Liver (tissue), 3 donors: ENCODE measurements at regions not wholly inside any gene's neighbourhood (a gene's known extent, or its start where the extent isn't known, plus 50 kb on each side); places are given as distances from the start of the nearest gene placed in this dataset.

Experiments
- EGR1 ChIP-seq, 2 donors: IDR thresholded peaks; 2 replicates each; pipeline ENCODE4 v1.6.1; 2016 to 2018; ENCODE audit warnings: antibody characterized with exemption in 2 of 2, low read depth in 2 of 2
- FOXA1 ChIP-seq: IDR thresholded peaks from 2 replicates; pipeline ENCODE4 v1.6.1; 2016; ENCODE audit warnings: antibody characterized with exemption
- JUND ChIP-seq, 2 donors: IDR thresholded peaks; 2 replicates each; pipeline ENCODE4 v1.6.1; 2016; ENCODE audit warnings: antibody characterized with exemption in 2 of 2
- RAD21 ChIP-seq, 2 donors: IDR thresholded peaks; 2 replicates each; pipeline ENCODE4 v1.6.1; 2016; ENCODE audit warnings: antibody characterized with exemption in 2 of 2, mild to moderate bottlenecking in 2 of 2
- RXRA ChIP-seq, 2 donors: IDR thresholded peaks; 2 replicates each; pipeline ENCODE4 v1.6.1; 2017 to 2018; ENCODE audit warnings: antibody characterized with exemption in 2 of 2, mild to moderate bottlenecking in 1 of 2
- SP1 ChIP-seq: IDR thresholded peaks from 2 replicates; pipeline ENCODE4 v1.6.1; 2018; ENCODE audit warnings: antibody characterized with exemption, mild to moderate bottlenecking
- TAF1 ChIP-seq: conservative IDR thresholded peaks from 2 replicates; pipeline ENCODE4 v1.6.1; 2016; ENCODE audit warnings: antibody characterized with exemption, mild to moderate bottlenecking
- YY1 ChIP-seq: IDR thresholded peaks from 2 replicates; pipeline ENCODE4 v1.6.1; 2016; ENCODE audit warnings: antibody characterized with exemption, mild to moderate bottlenecking
- TF ChIP-seq, protein P1 (sequence below): fragments of 150-350 bp; IDR thresholded peaks from 2 replicates; pipeline ENCODE4 v1.5.1; 2017; ENCODE audit warnings: improper control_type of control experiment, low read depth, low read length; ENCODE audit not compliant: missing input control
- TF ChIP-seq, protein P2 (sequence below): IDR thresholded peaks from 2 replicates; pipeline ENCODE4 v1.6.1; 2016; ENCODE audit warnings: antibody characterized with exemption, mild to moderate bottlenecking
- TF ChIP-seq, protein P3 (sequence below): IDR thresholded peaks from 2 replicates; pipeline ENCODE4 v1.6.1; 2016; ENCODE audit warnings: antibody characterized with exemption
- donor health status: healthy.
- donor health status: healthy.

DNA sequence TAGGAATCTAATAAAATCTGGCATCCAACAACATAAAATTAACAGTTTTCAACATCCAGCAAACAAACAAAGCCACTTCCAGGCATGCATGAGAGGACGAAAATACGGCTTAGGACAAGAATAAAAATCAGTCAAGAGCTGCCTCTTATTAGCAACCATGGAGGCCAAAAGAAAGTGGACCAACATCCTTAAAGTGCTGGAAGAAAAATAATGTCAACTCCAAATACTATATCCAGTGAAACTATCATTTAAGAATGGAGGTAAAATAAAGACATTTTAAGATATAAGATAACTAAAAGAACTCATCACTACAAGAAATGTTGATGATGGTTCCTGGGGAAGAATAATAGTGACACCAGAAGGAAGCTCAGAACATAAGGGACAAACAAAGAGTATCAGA is 224.0 kb upstream of the IRX4 start:
- TF ChIP-seq, protein P1, sequence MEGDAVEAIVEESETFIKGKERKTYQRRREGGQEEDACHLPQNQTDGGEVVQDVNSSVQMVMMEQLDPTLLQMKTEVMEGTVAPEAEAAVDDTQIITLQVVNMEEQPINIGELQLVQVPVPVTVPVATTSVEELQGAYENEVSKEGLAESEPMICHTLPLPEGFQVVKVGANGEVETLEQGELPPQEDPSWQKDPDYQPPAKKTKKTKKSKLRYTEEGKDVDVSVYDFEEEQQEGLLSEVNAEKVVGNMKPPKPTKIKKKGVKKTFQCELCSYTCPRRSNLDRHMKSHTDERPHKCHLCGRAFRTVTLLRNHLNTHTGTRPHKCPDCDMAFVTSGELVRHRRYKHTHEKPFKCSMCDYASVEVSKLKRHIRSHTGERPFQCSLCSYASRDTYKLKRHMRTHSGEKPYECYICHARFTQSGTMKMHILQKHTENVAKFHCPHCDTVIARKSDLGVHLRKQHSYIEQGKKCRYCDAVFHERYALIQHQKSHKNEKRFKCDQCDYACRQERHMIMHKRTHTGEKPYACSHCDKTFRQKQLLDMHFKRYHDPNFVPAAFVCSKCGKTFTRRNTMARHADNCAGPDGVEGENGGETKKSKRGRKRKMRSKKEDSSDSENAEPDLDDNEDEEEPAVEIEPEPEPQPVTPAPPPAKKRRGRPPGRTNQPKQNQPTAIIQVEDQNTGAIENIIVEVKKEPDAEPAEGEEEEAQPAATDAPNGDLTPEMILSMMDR, result no peak
- TF ChIP-seq, protein P2, sequence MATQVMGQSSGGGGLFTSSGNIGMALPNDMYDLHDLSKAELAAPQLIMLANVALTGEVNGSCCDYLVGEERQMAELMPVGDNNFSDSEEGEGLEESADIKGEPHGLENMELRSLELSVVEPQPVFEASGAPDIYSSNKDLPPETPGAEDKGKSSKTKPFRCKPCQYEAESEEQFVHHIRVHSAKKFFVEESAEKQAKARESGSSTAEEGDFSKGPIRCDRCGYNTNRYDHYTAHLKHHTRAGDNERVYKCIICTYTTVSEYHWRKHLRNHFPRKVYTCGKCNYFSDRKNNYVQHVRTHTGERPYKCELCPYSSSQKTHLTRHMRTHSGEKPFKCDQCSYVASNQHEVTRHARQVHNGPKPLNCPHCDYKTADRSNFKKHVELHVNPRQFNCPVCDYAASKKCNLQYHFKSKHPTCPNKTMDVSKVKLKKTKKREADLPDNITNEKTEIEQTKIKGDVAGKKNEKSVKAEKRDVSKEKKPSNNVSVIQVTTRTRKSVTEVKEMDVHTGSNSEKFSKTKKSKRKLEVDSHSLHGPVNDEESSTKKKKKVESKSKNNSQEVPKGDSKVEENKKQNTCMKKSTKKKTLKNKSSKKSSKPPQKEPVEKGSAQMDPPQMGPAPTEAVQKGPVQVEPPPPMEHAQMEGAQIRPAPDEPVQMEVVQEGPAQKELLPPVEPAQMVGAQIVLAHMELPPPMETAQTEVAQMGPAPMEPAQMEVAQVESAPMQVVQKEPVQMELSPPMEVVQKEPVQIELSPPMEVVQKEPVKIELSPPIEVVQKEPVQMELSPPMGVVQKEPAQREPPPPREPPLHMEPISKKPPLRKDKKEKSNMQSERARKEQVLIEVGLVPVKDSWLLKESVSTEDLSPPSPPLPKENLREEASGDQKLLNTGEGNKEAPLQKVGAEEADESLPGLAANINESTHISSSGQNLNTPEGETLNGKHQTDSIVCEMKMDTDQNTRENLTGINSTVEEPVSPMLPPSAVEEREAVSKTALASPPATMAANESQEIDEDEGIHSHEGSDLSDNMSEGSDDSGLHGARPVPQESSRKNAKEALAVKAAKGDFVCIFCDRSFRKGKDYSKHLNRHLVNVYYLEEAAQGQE, result no peak
- TF ChIP-seq, protein P3, sequence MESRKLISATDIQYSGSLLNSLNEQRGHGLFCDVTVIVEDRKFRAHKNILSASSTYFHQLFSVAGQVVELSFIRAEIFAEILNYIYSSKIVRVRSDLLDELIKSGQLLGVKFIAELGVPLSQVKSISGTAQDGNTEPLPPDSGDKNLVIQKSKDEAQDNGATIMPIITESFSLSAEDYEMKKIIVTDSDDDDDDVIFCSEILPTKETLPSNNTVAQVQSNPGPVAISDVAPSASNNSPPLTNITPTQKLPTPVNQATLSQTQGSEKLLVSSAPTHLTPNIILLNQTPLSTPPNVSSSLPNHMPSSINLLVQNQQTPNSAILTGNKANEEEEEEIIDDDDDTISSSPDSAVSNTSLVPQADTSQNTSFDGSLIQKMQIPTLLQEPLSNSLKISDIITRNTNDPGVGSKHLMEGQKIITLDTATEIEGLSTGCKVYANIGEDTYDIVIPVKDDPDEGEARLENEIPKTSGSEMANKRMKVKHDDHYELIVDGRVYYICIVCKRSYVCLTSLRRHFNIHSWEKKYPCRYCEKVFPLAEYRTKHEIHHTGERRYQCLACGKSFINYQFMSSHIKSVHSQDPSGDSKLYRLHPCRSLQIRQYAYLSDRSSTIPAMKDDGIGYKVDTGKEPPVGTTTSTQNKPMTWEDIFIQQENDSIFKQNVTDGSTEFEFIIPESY, result no peak
- TF ChIP-seq TAF1, result no peak
- no peak for TF ChIP-seq JUND (IDR thresholded peaks at IDR 0.05)
- TF ChIP-seq RXRA (IDR thresholded peaks at IDR 0.05), result no peak
- no peak for TF ChIP-seq FOXA1
- no peak for TF ChIP-seq EGR1 (IDR thresholded peaks at IDR 0.05; ENCODE audit: low read depth in 2 of 2)
- no peak for TF ChIP-seq SP1
- TF ChIP-seq YY1, result no peak
- TF ChIP-seq RAD21 (IDR thresholded peaks at IDR 0.05), result no peak
